Upper lobe of left lung (tissue), 6 donors: ENCODE measurements at regions not wholly inside any gene's neighbourhood (a gene's known extent, or its start where the extent isn't known, plus 50 kb on each side); places are given as distances from the start of the nearest gene placed in this dataset.
"Not testable (repeated sequence)": the region's sequence is repeated elsewhere in the genome, so short reads cannot be mapped to it uniquely, and the experiment has no call there.

Experiments
- ATAC-seq, 2 donors: fragments of 200-7000 bp; cut with Tn5 transposase; one replicate each; pipeline ENCODE4 v1.9.1; 2022; ENCODE audit warnings: mild to moderate bottlenecking in 2 of 2, moderate library complexity in 2 of 2; ENCODE audit not compliant: low FRiP score in 2 of 2
- DNase-seq, 2 donors: peaks; one replicate each; pipeline ENCODE4 v3.0.0-alpha.2; 2019 to 2020
- H3K27ac ChIP-seq, 4 donors: fragments of 200-600 bp; sonication (generic); one replicate each; pipeline ENCODE4 v1.5.1; 2016 to 2019
- H3K27me3 ChIP-seq, 4 donors: fragments of 200-600 bp; sonication (generic); one replicate each; pipeline ENCODE4 v1.5.1; 2017 to 2019
- H3K36me3 ChIP-seq, 4 donors: fragments of 200-600 bp; sonication (generic); one replicate each; pipeline ENCODE4 v1.5.1; 2016 to 2019
- H3K4me1 ChIP-seq, 4 donors: fragments of 200-600 bp; sonication (generic); one replicate each; pipeline ENCODE4 v1.5.1; 2018 to 2019
- H3K4me3 ChIP-seq, 4 donors: fragments of 200-600 bp; sonication (generic); one replicate each; pipeline ENCODE4 v1.5.1; 2017 to 2019; ENCODE audit warnings: mild to moderate bottlenecking in 2 of 4, moderate library complexity in 1 of 4
- H3K9me3 ChIP-seq, 4 donors: fragments of 200-600 bp; sonication (generic); one replicate each; pipeline ENCODE4 v1.5.1; 2018 to 2019
- EP300 ChIP-seq, 4 donors: sonication (generic); formaldehyde crosslinking; IDR thresholded peaks; one replicate each; pipeline ENCODE4 v1.5.1; 2017; ENCODE audit warnings: antibody characterized with exemption in 4 of 4, control low read depth in 2 of 4
- POLR2A ChIP-seq, 4 donors: fragments of 450-650 bp; IDR thresholded peaks; one replicate each; pipeline ENCODE4 v1.5.1; 2016 to 2017; ENCODE audit warnings: antibody characterized with exemption in 4 of 4, mild to moderate bottlenecking in 2 of 4
- POLR2AphosphoS5 ChIP-seq, 2 donors: sonication (generic); formaldehyde crosslinking; IDR thresholded peaks; one replicate each; pipeline ENCODE4 v1.5.1; 2017; ENCODE audit warnings: antibody characterized with exemption in 2 of 2
- WGBS, 2 donors: methylation state at CpG; one replicate each; pipeline ENCODE4 v1.1.5; 2017 to 2018; 5-methylcytosine and 5-hydroxymethylcytosine counted together
- TF ChIP-seq, protein P1 (sequence below), 6 experiments: fragments of 450-650 bp in 4 of 6; fragments of 200-600 bp in 2 of 6; sonication (generic) in 2 of 6; IDR thresholded peaks; one replicate each; pipeline ENCODE4 v1.5.1; 2016 to 2019; ENCODE audit warnings: antibody characterized with exemption in 6 of 6
- donor health status: DM: no; HTN: no; CAD: no; lungs with moderate emphysema.
- donor health status: DM: no; HTN: yes; CAD: no; lungs with severe emphysema.

DNA sequence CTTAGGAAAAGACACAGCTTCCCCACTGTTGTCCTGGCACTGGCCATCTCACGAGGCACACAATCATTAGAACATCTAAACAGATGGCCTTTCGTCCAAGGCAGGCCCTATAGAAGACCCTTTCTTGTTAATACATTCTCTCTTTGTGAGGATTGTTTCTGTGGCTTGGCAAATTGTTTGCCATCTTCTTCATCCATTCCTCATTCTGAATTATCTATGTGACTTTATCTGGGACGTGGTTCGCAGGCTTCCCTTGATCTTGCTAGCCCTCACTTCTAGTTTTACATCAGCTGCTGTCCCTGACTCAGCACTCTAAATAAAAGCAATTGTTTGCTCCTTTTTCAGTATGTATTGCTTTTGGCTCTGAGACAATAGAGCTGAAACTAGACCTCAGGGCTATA lies 101.1 kb upstream of the ZC3H11B start:
- Histone ChIP-seq H3K27me3 (no peaks in the 10 kb centered on the region), H3K4me1 (no peaks in the 10 kb centered on the region), H3K4me3 (no peak overlapping the region), H3K36me3 (no peaks in the 10 kb centered on the region), H3K27ac (no peak overlapping the region), H3K9me3 (no peaks in the 10 kb centered on the region)
- ATAC-seq, result no peak
- WGBS, 2 donors, result 84% methylated on average over 4 of the region's 4 CpGs
- TF ChIP-seq POLR2AphosphoS5 (IDR thresholded peaks at IDR 0.05) (no peak), POLR2A (IDR thresholded peaks at IDR 0.05) (no peak), EP300 (IDR thresholded peaks at IDR 0.05) (no peak)
- TF ChIP-seq, protein P1, sequence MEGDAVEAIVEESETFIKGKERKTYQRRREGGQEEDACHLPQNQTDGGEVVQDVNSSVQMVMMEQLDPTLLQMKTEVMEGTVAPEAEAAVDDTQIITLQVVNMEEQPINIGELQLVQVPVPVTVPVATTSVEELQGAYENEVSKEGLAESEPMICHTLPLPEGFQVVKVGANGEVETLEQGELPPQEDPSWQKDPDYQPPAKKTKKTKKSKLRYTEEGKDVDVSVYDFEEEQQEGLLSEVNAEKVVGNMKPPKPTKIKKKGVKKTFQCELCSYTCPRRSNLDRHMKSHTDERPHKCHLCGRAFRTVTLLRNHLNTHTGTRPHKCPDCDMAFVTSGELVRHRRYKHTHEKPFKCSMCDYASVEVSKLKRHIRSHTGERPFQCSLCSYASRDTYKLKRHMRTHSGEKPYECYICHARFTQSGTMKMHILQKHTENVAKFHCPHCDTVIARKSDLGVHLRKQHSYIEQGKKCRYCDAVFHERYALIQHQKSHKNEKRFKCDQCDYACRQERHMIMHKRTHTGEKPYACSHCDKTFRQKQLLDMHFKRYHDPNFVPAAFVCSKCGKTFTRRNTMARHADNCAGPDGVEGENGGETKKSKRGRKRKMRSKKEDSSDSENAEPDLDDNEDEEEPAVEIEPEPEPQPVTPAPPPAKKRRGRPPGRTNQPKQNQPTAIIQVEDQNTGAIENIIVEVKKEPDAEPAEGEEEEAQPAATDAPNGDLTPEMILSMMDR (IDR thresholded peaks at IDR 0.05), result no peak
- no peak for DNase-seq

DNA sequence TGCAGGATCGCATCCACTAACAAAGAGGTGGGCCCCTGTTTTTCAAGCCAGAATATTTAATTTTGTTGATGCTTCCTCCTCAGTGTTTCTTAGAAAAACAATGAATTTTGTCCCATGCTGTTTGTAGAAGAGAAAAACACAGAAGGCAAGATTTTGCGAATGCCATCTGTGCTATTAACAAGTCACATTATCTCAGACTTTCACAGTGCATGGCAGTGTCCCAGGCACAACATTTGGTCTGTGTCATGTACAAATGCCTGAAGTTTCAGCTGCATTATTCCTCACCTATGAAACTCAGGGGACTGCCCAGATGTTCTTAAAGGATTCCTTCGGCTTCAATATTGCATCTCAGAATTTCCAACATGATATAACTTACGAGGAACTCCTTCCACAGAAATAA lies 99.6 kb upstream of the ZC3H11B start:
- Histone ChIP-seq H3K4me3 (no peak overlapping the region), H3K36me3 (no peaks in the 10 kb centered on the region), H3K4me1 (no peaks in the 10 kb centered on the region), H3K27me3 (no peaks in the 10 kb centered on the region), H3K9me3 (no peaks in the 10 kb centered on the region), H3K27ac (no peak overlapping the region)
- ATAC-seq (no peak), DNase-seq (no peak)
- TF ChIP-seq, protein P1 (IDR thresholded peaks at IDR 0.05), result no peak
- TF ChIP-seq POLR2AphosphoS5 (IDR thresholded peaks at IDR 0.05) (no peak), POLR2A (IDR thresholded peaks at IDR 0.05) (no peak), EP300 (IDR thresholded peaks at IDR 0.05) (no peak)
- WGBS, 2 donors, result 80% methylated on average over 4 of the region's 4 CpGs

DNA sequence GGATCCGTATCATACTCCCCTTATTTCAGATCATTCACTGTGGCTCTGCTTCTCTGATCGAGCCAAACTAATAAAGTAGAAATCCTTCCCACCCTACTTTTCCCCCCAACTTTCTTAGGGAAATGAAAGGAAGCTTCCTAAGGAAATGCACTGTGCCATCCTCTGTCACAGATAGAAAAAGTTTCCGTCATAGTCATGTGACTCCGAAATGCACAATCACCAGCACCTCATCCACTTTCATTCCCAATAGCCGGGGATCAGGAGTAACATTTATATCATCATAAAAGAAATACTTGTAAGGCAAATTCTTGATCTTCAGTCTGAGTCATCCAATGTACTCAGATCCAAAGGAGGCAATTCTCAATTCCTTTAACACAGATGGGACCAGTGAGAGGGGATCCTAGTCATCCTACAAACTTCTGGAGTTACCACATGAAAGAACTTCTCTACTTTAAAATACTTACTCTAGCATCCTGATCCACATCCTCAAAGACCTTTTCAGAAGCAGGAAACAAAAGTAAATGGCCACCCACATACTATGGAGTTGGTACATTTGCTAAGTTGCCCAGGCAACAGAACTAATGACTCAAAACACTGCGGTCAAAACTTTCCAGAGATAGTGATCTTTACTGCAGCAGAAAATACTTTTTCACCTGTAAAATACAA lies 97.8 kb upstream of the ZC3H11B start:
- Histone ChIP-seq H3K9me3 (no peaks in the 10 kb centered on the region), H3K36me3 (no peaks in the 10 kb centered on the region), H3K4me1 (no peaks in the 10 kb centered on the region), H3K27me3 (no peaks in the 10 kb centered on the region), H3K27ac (no peak overlapping the region), H3K4me3 (no peak overlapping the region)
- ATAC-seq (peak in 1 of 2 donors; percentile 35), DNase-seq (no peak)
- TF ChIP-seq EP300 (IDR thresholded peaks at IDR 0.05), result no peak
- TF ChIP-seq, protein P1 (IDR thresholded peaks at IDR 0.05), result no peak
- TF ChIP-seq POLR2AphosphoS5 (IDR thresholded peaks at IDR 0.05), result no peak
- TF ChIP-seq POLR2A (IDR thresholded peaks at IDR 0.05), result no peak
- WGBS, 2 donors, result 95% methylated on average over 6 of the region's 6 CpGs

DNA sequence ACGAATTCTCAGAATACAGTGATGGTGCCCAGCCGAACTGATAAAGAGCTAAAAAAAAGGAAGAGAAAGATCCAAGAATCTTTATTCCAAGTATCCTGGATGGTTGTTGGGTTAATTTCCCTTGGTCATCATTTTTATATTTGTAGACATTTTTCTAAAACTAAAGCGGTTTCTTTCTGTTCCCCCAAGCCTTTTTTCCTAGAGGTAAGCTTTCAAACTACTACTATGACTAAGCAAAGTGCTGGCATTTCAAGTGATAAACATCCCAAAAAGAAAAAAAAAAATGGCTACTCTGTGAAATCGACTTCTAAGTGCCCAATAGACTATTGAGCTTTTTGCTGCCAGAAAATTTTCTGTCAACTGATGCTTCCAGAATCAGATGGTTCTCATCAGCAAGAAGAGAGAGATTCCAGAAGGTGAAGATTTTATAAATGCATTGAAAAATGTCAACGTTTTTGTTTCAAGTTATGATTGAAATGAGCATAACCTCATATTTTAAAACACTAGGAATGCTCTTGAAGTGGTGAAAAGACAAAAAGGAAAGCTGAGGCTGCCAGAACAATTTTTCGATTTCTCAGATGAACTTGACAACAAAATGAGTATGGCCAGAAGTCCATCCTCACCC lies 96.1 kb upstream of the ZC3H11B start:
- DNase-seq (no peak), ATAC-seq (no peak)
- no peaks in the 10 kb centered on the region for H3K4me1 ChIP-seq
- H3K9me3 ChIP-seq, result no peaks in the 10 kb centered on the region
- H3K27ac ChIP-seq, result no peak overlapping the region
- 75 to 76% methylated on average over 6 of the region's 6 CpGs for WGBS, 2 donors
- H3K27me3 ChIP-seq, result no peaks in the 10 kb centered on the region
- no peaks in the 10 kb centered on the region for H3K36me3 ChIP-seq
- TF ChIP-seq, protein P1 (IDR thresholded peaks at IDR 0.05), result no peak
- TF ChIP-seq EP300 (IDR thresholded peaks at IDR 0.05) (no peak), POLR2AphosphoS5 (IDR thresholded peaks at IDR 0.05) (no peak), POLR2A (IDR thresholded peaks at IDR 0.05) (no peak)
- H3K4me3 ChIP-seq, result no peak overlapping the region

DNA sequence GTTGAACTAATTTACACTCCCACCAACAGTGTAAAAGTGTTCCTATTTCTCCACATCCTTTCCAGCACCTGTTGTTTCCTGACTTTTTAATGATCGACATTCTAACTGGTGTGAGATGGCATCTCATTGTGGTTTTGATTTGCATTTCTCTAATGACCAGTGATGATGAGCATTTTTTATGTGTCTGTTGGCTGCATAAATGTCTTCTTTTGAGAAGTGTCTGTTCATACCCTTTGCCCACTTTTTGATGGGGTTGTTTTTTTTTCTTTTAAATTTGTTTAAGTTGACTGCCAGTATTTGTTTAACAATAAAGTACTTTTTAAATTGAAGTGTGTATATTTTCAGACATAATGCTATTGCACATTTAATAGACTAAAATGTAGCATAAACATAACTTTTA lies 95.0 kb upstream of the ZC3H11B start:
- H3K9me3 ChIP-seq, H3K27ac ChIP-seq, H3K4me3 ChIP-seq, ATAC-seq, H3K4me1 ChIP-seq, DNase-seq, H3K36me3 ChIP-seq, H3K27me3 ChIP-seq: not testable (repeated sequence)
- WGBS, 2 donors, result 86 to 97% methylated on average over 1 of the region's 1 CpG

DNA sequence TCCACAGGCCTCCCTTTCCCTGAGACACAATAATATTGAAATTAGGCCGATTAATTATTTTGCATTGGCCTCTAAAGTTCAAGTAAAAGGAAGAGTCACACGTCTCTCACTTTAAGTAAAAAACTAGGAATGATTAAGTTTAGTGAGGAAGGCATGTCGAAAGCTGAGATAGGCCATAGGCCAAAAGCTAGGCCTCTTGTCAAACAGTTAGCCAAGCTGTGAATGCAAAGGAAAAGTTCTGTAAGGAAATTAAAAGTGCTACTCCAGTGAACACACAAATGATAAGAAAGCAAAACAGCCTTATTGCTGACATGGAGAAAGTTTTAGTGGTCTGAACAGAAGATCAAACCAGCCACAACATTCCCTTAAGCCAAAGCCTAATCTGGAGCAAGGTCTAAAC lies 91.4 kb upstream of the ZC3H11B start:
- not testable (repeated sequence) for ATAC-seq, DNase-seq, H3K4me3 ChIP-seq, H3K9me3 ChIP-seq, H3K27me3 ChIP-seq, H3K27ac ChIP-seq, H3K36me3 ChIP-seq, H3K4me1 ChIP-seq
- 58 to 64% methylated on average over 3 of the region's 3 CpGs for WGBS, 2 donors
